ENCODE measurements at regions not wholly inside any gene's neighbourhood (a gene's known extent, or its start where the extent isn't known, plus 50 kb on each side); places are given as distances from the start of the nearest gene placed in this dataset.

DNA sequence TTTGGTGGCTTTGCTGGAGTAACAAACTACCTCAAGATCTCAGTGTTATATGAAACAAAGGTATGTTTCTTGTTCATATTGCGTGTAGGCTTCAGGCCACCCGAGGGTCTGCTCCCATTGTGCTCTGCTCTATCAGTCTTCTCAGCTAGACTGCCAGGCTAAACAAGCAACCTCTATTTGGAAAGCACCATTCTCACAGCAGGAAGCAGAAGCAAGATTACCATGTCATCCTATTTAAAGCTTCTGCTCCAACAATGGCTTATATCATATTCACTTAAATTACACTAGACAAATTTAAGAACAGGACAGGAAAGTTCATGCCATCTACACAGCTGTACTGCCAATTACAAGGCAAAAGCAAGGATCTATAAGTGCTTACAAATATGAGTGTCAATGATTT, 385.8 kb downstream of the PPARGC1A start:
- no peak for ATAC-seq

DNA sequence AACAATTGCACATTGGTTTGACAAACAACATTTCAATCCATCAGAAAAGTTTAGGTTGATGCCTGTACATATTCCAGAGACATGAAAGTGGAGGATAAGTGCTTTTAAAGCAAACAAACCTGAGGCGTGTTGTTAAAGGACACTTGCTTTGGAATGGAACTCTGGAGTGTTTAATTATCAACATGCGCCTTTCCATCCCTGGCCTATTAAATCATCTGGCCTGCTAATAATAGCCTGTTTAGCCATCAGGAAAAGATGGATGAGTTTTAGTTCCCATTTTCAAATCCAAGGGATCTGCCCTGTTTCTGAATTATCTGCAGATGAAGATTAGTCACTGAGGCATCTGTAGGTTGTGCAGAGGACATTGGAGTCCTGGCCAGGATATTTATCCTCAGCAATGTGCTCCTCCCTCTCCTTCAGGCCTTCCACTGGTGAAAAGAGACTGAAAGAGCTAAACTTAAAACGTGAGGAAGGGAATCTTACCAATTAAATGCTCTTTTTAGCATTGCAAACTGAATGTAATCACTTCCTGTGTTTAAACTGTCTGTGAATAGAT, 388.9 kb downstream of the PPARGC1A start:
- no peak for ATAC-seq

DNA sequence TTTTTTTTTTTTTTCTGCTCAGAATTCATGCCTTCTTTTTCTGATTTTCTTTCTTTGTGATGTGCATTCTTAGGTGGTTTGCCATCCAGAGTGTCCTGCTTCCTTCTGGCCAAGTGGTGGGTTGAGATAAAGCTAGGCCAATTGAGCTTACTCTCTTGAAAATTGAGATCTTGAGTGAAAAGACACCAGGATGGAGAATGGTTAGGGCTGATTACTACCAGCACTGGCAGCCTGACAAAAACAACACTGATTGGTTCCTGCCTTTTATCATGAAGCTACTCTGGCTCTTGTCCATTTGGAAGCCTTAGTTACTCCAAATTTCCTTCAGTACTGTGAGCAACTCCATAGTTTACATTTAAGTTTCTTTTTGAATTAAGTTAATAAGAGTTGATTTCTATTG, 404.0 kb downstream of the PPARGC1A start:
- no peak for ATAC-seq

DNA sequence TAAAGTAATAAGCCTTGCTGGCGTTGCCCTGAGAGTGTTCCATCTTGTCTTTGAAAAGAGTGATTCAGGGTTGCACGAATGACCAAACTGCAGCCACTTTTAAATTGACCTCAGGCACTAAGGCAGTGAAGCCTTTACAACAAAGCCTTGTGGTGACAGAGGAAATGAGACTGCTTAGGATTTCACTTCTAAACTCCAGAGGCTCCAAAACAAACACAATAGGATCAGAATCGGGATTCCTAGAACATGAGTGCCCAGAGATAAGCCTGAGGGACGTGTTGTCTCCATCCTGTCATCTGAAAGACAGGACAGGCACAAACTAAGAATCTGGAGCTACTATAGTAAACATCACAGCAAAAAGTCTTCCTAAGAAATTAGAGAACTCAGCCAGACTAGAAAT, 405.2 kb downstream of the PPARGC1A start:
- no peak for ATAC-seq

DNA sequence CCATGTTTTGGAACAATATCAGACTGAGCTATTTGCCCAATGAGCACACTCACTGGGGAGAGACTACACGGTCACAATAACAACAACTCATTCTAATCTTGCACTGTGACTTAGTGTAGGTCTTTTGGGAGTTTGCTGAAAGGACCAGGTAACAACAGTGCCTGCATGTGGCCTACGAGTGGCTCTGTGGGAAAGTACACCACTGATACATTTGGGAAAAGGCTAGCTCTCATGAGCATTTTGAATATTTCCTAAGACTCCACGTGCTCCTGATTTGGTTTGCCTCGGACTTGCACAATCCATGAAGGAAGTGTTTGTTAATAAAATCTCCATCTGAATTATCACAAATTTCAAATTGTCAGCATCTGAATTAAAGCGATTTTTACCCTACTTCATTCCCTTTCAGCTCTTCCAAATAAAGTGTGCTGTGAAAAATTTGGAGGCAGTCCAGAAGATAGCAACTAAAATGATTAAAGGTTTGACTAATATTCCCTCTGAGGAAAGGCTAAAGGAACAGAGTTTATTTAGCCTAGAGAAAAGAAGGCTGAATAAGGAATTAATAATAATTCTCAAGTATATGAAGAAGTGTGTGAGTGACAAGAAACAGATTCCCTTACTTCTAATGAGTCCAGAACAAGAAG, 406.4 kb downstream of the PPARGC1A start:
- no peak for ATAC-seq

DNA sequence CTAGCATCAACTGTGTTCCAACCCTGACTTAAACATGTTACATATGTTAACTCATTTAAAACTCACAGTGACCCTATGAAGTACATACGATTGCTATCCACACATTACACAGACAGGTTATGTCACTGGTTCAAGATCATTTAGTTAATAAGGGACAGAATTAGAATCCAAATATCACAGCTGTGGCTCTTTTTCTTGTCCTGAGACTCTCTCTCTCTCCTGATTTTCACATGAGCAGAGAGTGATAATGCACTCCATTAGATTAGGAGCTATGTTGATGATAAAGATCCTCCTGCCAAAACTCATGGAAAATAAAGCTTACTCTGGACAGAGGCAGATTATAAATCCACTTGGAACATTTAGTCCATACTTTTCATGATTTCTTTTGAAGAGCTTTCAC, 408.3 kb downstream of the PPARGC1A start:
- no peak for ATAC-seq

- no peak for ATAC-seq
Observed at GRCh38 chr4:23477905-23478304, 411.9 kb downstream of the PPARGC1A start.

- no peak for ATAC-seq
Observed at GRCh38 chr4:23476515-23477090, 413.2 kb downstream of the PPARGC1A start.

- ATAC-seq, result no peak
Observed at GRCh38 chr4:23463071-23463470, 426.8 kb downstream of the PPARGC1A start.

DNA sequence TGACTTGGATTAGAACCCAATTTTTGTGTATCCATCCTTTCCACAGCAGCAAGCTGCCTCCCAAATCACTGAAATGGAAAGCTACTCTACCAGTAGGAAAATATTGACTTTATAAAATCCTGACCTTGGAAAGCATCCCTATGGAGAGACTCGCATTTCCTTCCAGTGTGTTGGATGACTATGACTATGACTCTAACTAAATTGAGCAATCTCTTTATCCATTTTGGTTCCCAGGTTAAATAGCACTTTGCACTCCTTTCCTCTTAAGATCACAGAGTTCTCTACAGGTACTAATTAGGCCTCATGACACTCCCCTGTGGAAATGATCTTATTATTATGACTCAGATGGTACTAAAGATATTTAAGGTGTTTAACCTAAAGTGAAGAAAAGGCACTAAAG, 431.8 kb downstream of the PPARGC1A start:
- no peak for ATAC-seq

GRCh38 chr4:23456864-23457263, 433.0 kb downstream of the PPARGC1A start:
- no peak for ATAC-seq

DNA sequence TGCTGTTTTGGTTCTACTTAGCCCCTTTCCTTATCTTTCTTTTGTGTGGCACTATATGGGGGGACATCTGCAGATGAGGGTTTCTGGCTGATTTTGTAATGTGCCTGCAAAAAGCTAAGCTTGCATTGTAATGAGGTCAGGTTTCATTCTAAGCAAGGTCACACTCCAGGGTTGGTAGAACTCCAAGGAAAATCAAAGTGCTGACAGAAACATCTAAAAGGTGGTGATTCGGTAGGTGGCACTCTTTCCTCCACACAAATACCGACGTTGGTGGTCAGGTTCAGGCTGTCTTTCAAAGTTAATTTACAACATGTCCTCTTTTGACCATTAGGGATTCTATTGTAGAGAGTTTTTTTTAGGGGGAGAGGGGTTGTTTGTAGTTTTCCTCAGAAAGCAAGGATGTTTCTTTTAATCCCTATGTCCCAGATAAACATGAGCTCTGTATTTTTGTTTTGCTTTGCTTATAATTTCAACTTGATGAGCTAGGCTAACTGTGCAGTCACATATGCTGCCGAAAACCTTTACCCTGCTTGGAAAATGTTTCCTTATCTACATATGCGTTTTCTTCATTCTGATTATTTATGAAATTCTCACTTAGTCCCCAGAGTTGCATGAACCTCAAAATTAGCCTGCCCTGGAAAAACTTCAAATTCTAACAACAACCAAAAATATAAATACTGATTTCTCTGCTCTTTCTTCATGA, 434.2 kb downstream of the PPARGC1A start:
- no peak for ATAC-seq

- no peak for ATAC-seq
Observed at GRCh38 chr4:23441530-23442069, 448.2 kb downstream of the PPARGC1A start.

DNA sequence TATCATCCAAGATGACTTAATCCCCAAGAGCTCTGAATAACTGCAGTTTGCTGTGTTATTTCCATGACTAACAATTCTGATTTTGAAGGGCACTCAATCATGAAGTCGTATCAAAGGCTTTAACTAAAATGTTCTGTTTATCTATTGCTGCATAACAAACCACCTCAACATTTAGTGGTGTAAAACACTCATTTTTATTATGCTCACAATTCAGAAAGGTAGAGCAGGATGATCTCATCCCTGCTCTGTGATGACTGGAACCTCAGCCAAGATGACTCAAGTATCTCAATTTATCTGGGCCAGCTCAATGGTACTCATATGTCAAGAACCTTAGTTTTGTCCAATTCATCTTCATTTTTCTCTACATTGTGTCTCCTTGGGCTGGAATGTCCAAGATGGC, 451.1 kb downstream of the PPARGC1A start:
- no peak for ATAC-seq

DNA sequence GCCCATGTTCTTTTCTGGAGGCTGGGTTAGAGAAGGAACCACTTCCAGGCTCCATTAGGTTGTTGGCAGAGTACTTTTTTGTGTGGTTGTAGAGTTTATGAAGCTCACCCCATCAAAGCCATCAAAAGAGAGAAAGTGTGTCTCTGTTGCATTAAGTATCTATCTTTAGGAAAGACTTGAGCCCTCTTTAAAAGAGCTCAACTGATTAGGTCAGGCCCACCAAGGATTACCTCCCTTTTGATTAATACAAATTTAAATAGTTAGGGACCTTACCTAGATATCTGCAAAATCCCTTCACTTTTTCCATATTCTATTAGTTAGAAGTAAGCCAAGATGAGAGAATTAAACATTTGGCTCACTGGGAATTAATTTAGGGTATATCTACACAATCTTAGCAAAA, 460.4 kb downstream of the PPARGC1A start:
- no peak for ATAC-seq

GRCh38 chr4:23425570-23425969, 464.3 kb downstream of the PPARGC1A start:
- no peak for ATAC-seq

DNA sequence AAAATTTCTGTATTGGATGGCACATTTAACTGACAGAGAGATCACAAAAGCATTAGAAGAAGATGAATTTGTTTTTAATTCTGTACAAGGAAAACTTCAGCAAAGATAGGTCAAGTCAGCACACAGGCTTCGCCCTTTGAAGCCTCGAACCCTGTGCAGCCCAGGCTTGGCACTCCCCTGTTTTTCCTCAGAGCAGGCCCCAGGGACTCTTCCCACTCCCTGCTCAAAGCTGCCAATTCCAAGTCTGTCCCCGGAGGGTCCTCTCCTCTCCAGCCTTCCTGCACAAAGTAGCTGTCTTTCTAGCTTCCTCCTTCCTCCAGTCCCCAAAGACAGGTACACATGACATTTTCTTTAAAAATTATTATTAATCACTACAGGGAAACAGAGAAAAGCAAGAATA, 466.3 kb downstream of the PPARGC1A start:
- ATAC-seq, result no peak

GRCh38 chr4:23422878-23423277, 467.0 kb downstream of the PPARGC1A start:
- no peak for ATAC-seq

- no peak for ATAC-seq
Observed at GRCh38 chr4:23413631-23414030, 476.2 kb downstream of the PPARGC1A start.

GRCh38 chr4:23412701-23413100, 477.1 kb downstream of the PPARGC1A start:
- ATAC-seq, result no peak

GRCh38 chr4:23408913-23409312, 480.9 kb downstream of the PPARGC1A start:
- peak; percentile 21 to 27 for ATAC-seq

GRCh38 chr4:23401572-23401971, 488.3 kb downstream of the PPARGC1A start:
- ATAC-seq, result no peak

- ATAC-seq, result no peak
Observed at GRCh38 chr4:23392860-23393458, 496.9 kb downstream of the PPARGC1A start.

Measured in activated CD4-positive, CD25-positive, alpha-beta regulatory T cell treated with anti-CD3 and anti-CD28 coated beads, Interleukin-2, amount 50 U/mL, for 24 hours (primary cell).